AG09309 (cell line): ENCODE measurements at regions not wholly inside any gene's neighbourhood (a gene's known extent, or its start where the extent isn't known, plus 50 kb on each side); places are given as distances from the start of the nearest gene placed in this dataset.
"Not testable (repeated sequence)": the region's sequence is repeated elsewhere in the genome, so short reads cannot be mapped to it uniquely, and the experiment has no call there.

Source experiments
- DNase-seq: peaks from one replicate; pipeline ENCODE4 v3.0.0-alpha.2; 2010; ENCODE audit warnings: low read depth
- H3K4me3 ChIP-seq: 2 replicates; pipeline ENCODE4 v1.5.1; 2011; ENCODE audit warnings: mild to moderate bottlenecking, low read depth, low read length, moderate library complexity; ENCODE audit not compliant: control insufficient read depth
- CTCF ChIP-seq: IDR thresholded peaks from 2 replicates; pipeline ENCODE4 v1.5.1; 2011; ENCODE audit warnings: mild to moderate bottlenecking, low read depth, low read length, inconsistent platforms; ENCODE audit not compliant: insufficient read depth, control insufficient read depth; ENCODE audit errors: missing control alignments

- no peak overlapping the region for H3K4me3 ChIP-seq
- no peak for TF ChIP-seq CTCF
- DNase-seq = no peak
Measured at GRCh38 chr16:23013484-23013883, 135.8 kb downstream of the USP31 start.

GRCh38 chr16:23009075-23009474 is 140.2 kb downstream of the USP31 start:
- no peak for DNase-seq
- no peak overlapping the region for H3K4me3 ChIP-seq
- TF ChIP-seq CTCF = no peak

- TF ChIP-seq CTCF = no peak
- no peak overlapping the region for H3K4me3 ChIP-seq
- DNase-seq = no peak
Measured at GRCh38 chr16:23008041-23008440, 141.2 kb downstream of the USP31 start.

- TF ChIP-seq CTCF = no peak
- no peak overlapping the region for H3K4me3 ChIP-seq
- no peak for DNase-seq
Measured at GRCh38 chr16:23006380-23006779, 142.9 kb downstream of the USP31 start.

- no peak overlapping the region for H3K4me3 ChIP-seq
- DNase-seq = no peak
- TF ChIP-seq CTCF = no peak
Measured at GRCh38 chr16:23005951-23006350, 143.3 kb downstream of the USP31 start.

GRCh38 chr16:22989598-22989997 is 159.7 kb downstream of the USP31 start:
- TF ChIP-seq CTCF = no peak
- no peak overlapping the region for H3K4me3 ChIP-seq
- DNase-seq = no peak

GRCh38 chr16:22983614-22984013 is 165.6 kb downstream of the USP31 start:
- no peak overlapping the region for H3K4me3 ChIP-seq
- DNase-seq = no peak

GRCh38 chr16:22980514-22980913 is 166.6 kb downstream of the HS3ST2 start:
- not testable (repeated sequence) for DNase-seq, H3K4me3 ChIP-seq

More at GRCh38 chr16:22983614-22984013, 165.6 kb downstream of the USP31 start:
- TF ChIP-seq CTCF = no peak
